Fibroblast of the conjunctiva (primary cell): ENCODE measurements at regions not wholly inside any gene's neighbourhood (a gene's known extent, or its start where the extent isn't known, plus 50 kb on each side); places are given as distances from the start of the nearest gene placed in this dataset.
"Not testable (repeated sequence)": the region's sequence is repeated elsewhere in the genome, so short reads cannot be mapped to it uniquely, and the experiment has no call there.

Experiments
- DNase-seq: peaks from one replicate; pipeline ENCODE4 v3.0.0-alpha.2; 2010; ENCODE audit warnings: low read depth

GRCh38 chr19:31529121-31529520, 179.9 kb upstream of the TSHZ3 start:
- no peak for DNase-seq

- no peak for DNase-seq
Measured at GRCh38 chr19:31530781-31531180, 181.5 kb upstream of the TSHZ3 start.

- no peak for DNase-seq
Measured at GRCh38 chr19:31531326-31531725, 182.1 kb upstream of the TSHZ3 start.

GRCh38 chr19:31532034-31532433, 182.8 kb upstream of the TSHZ3 start:
- DNase-seq: no peak

- no peak for DNase-seq
Measured at GRCh38 chr19:31533114-31533513, 183.9 kb upstream of the TSHZ3 start.

GRCh38 chr19:31534231-31534630, 185.0 kb upstream of the TSHZ3 start:
- DNase-seq: no peak

- DNase-seq: no peak
Measured at GRCh38 chr19:31534786-31535657, 185.8 kb upstream of the TSHZ3 start.

GRCh38 chr19:31535691-31536460, 186.6 kb upstream of the TSHZ3 start:
- DNase-seq: no peak

- no peak for DNase-seq
Measured at GRCh38 chr19:31537136-31537535, 187.9 kb upstream of the TSHZ3 start.

GRCh38 chr19:31537902-31538301, 188.7 kb upstream of the TSHZ3 start:
- DNase-seq: not testable (repeated sequence)

- no peak for DNase-seq
Measured at GRCh38 chr19:31538879-31539278, 189.6 kb upstream of the TSHZ3 start.

- DNase-seq: no peak
Measured at GRCh38 chr19:31539386-31539785, 190.2 kb upstream of the TSHZ3 start.

- DNase-seq: no peak
Measured at GRCh38 chr19:31541396-31541795, 192.2 kb upstream of the TSHZ3 start.

GRCh38 chr19:31543456-31543855, 194.2 kb upstream of the TSHZ3 start:
- DNase-seq: no peak

GRCh38 chr19:31545777-31546176, 196.5 kb upstream of the TSHZ3 start:
- no peak for DNase-seq

- no peak for DNase-seq
Measured at GRCh38 chr19:31546205-31546960, 197.1 kb upstream of the TSHZ3 start.

GRCh38 chr19:31548941-31549340, 199.7 kb upstream of the TSHZ3 start:
- DNase-seq: no peak

GRCh38 chr19:31553112-31553845, 204.0 kb upstream of the TSHZ3 start:
- no peak for DNase-seq

- no peak for DNase-seq
Measured at GRCh38 chr19:31553846-31554215, 204.6 kb upstream of the TSHZ3 start.

GRCh38 chr19:31554360-31554759, 205.1 kb upstream of the TSHZ3 start:
- no peak for DNase-seq

- DNase-seq: no peak
Measured at GRCh38 chr19:31555634-31556215, 206.5 kb upstream of the TSHZ3 start.

GRCh38 chr19:31559494-31559893, 210.3 kb upstream of the TSHZ3 start:
- DNase-seq: no peak
